H9 (cell line): ENCODE measurements at regions not wholly inside any gene's neighbourhood (a gene's known extent, or its start where the extent isn't known, plus 50 kb on each side); places are given as distances from the start of the nearest gene placed in this dataset.

ENCODE experiments used
- DNase-seq: peaks from one replicate; pipeline ENCODE4 v3.0.0-alpha.2; 2017
- H2AFZ ChIP-seq: one replicate; pipeline ENCODE4 v1.6.1; 2013; ENCODE audit warnings: mild to moderate bottlenecking, low read length, control low read depth, moderate library complexity
- H2AK5ac ChIP-seq: 2 replicates; pipeline ENCODE4 v1.6.1; 2013; ENCODE audit warnings: low read length, control low read depth, mixed read lengths; ENCODE audit not compliant: insufficient read length
- H2BK120ac ChIP-seq: one replicate; pipeline ENCODE4 v1.6.1; 2013; ENCODE audit warnings: low read depth, mild to moderate bottlenecking, low read length, control low read depth, inconsistent platforms; ENCODE audit not compliant: poor library complexity, severe bottlenecking
- H2BK12ac ChIP-seq: 2 replicates; pipeline ENCODE4 v1.6.1; 2013; ENCODE audit warnings: low read length, control low read depth, mixed read lengths, low read depth; ENCODE audit not compliant: insufficient read length
- H2BK15ac ChIP-seq: 2 replicates; pipeline ENCODE4 v1.6.1; 2013; ENCODE audit warnings: low read depth, low read length, control low read depth
- H2BK20ac ChIP-seq: one replicate; pipeline ENCODE4 v1.6.1; 2013; ENCODE audit warnings: low read depth, mild to moderate bottlenecking, low read length, control low read depth, inconsistent platforms; ENCODE audit not compliant: poor library complexity, severe bottlenecking
- H2BK5ac ChIP-seq: 2 replicates; pipeline ENCODE4 v1.6.1; 2013; ENCODE audit warnings: low read length, control low read depth, mixed read lengths; ENCODE audit not compliant: insufficient read length
- H3K14ac ChIP-seq: 2 replicates; pipeline ENCODE4 v1.6.1; 2013; ENCODE audit warnings: low read length, control low read depth; ENCODE audit not compliant: insufficient read depth
- H3K18ac ChIP-seq: 2 replicates; pipeline ENCODE4 v1.6.1; 2013; ENCODE audit warnings: low read depth, mild to moderate bottlenecking, mixed read lengths, low read length, control low read depth; ENCODE audit not compliant: insufficient read length
- H3K23ac ChIP-seq: 2 replicates; pipeline ENCODE4 v1.6.1; 2013; ENCODE audit warnings: low read length, control low read depth, mixed read lengths, low read depth; ENCODE audit not compliant: insufficient read length
- H3K23me2 ChIP-seq: 2 replicates; pipeline ENCODE4 v1.6.1; 2013; ENCODE audit warnings: low read depth, mild to moderate bottlenecking, mixed read lengths, low read length, control low read depth; ENCODE audit not compliant: insufficient read length, poor library complexity, severe bottlenecking
- H3K27ac ChIP-seq: 2 replicates; pipeline ENCODE4 v1.5.1; 2013; ENCODE audit warnings: low read length, control low read depth, mixed read lengths, low read depth; ENCODE audit not compliant: insufficient read length
- H3K27me3 ChIP-seq: 2 replicates; pipeline ENCODE4 v1.6.1; 2013; ENCODE audit warnings: low read length, control low read depth, inconsistent platforms; ENCODE audit not compliant: insufficient read depth
- H3K4ac ChIP-seq: 2 replicates; pipeline ENCODE4 v1.6.1; 2013; ENCODE audit warnings: low read depth, mild to moderate bottlenecking, control low read depth, inconsistent platforms, low read length, moderate library complexity
- H3K4me1 ChIP-seq: 2 replicates; pipeline ENCODE4 v1.6.1; 2013; ENCODE audit warnings: low read length, control low read depth, inconsistent platforms; ENCODE audit not compliant: insufficient read depth
- H3K4me2 ChIP-seq: 2 replicates; pipeline ENCODE4 v1.6.1; 2013; ENCODE audit warnings: low read length, control low read depth, mixed read lengths; ENCODE audit not compliant: insufficient read length, insufficient read depth
- H3K56ac ChIP-seq: 2 replicates; pipeline ENCODE4 v1.6.1; 2013; ENCODE audit warnings: low read depth, mild to moderate bottlenecking, mixed read lengths, low read length, control low read depth; ENCODE audit not compliant: insufficient read length
- H3K79me1 ChIP-seq: 2 replicates; pipeline ENCODE4 v1.6.1; 2013; ENCODE audit warnings: low read depth, mild to moderate bottlenecking, moderate library complexity, low read length, control low read depth, inconsistent platforms; ENCODE audit not compliant: insufficient read depth, poor library complexity, severe bottlenecking
- H3K79me2 ChIP-seq: 2 replicates; pipeline ENCODE4 v1.6.1; 2013; ENCODE audit warnings: low read length, control low read depth, inconsistent platforms; ENCODE audit not compliant: insufficient read depth
- H3K9ac ChIP-seq: 2 replicates; pipeline ENCODE4 v1.6.1; 2013; ENCODE audit warnings: low read length, control low read depth, mixed read lengths; ENCODE audit not compliant: insufficient read length; ENCODE audit errors: extremely low read depth
- H3K9me3 ChIP-seq: one replicate; pipeline ENCODE4 v1.6.1; 2013; ENCODE audit warnings: low read depth, low read length, inconsistent platforms; ENCODE audit not compliant: control insufficient read depth
- H3T11ph ChIP-seq: one replicate; pipeline ENCODE4 v1.6.1; 2013; ENCODE audit warnings: mild to moderate bottlenecking, low read length, control low read depth, inconsistent platforms
- H4K20me1 ChIP-seq: one replicate; pipeline ENCODE4 v1.6.1; 2013; ENCODE audit not compliant: control insufficient read depth, insufficient read length, insufficient read depth
- H4K5ac ChIP-seq: 2 replicates; pipeline ENCODE4 v1.6.1; 2013; ENCODE audit warnings: low read depth, mild to moderate bottlenecking, mixed read lengths, low read length, control low read depth; ENCODE audit not compliant: insufficient read length
- H4K8ac ChIP-seq: replicated peaks from 2 replicates; pipeline ENCODE4 v1.6.1; 2013; ENCODE audit warnings: low read length, control low read depth, mixed read lengths, low read depth; ENCODE audit not compliant: insufficient read length
- H4K91ac ChIP-seq: 2 replicates; pipeline ENCODE4 v1.6.1; 2013; ENCODE audit warnings: low read depth, mild to moderate bottlenecking, moderate library complexity, mixed read lengths, low read length, control low read depth; ENCODE audit not compliant: insufficient read length
- H3K27ac Mint-ChIP-seq, 3 experiments: 2 replicates in 2 of 3; 3 replicates in 1 of 3; pipeline ENCODE4 v1.8.0; 2020 to 2021; ENCODE audit warnings: mixed read lengths in 3 of 3, mild to moderate bottlenecking in 1 of 3, moderate library complexity in 1 of 3
- H3K27me3 Mint-ChIP-seq: 2 replicates; pipeline ENCODE4 v1.8.0; 2021; ENCODE audit warnings: low read depth, mild to moderate bottlenecking, moderate library complexity, mixed read lengths
- H3K36me3 Mint-ChIP-seq, 3 experiments: 2 replicates in 2 of 3; 3 replicates in 1 of 3; pipeline ENCODE4 v1.8.0; 2020 to 2021; ENCODE audit warnings: low read depth in 3 of 3, mixed read lengths in 3 of 3; ENCODE audit not compliant: insufficient read depth in 1 of 3
- H3K4me1 Mint-ChIP-seq, 2 experiments: 2 replicates each; pipeline ENCODE4 v1.8.0; 2020; ENCODE audit warnings: mixed read lengths in 2 of 2
- H3K4me3 Mint-ChIP-seq, 2 experiments: 2 replicates in 1 of 2; 3 replicates in 1 of 2; pipeline ENCODE4 v1.8.0; 2020 to 2021; ENCODE audit warnings: mild to moderate bottlenecking in 2 of 2, mixed read lengths in 2 of 2, moderate library complexity in 1 of 2
- H3K9me3 Mint-ChIP-seq, 2 experiments: 2 replicates in 1 of 2; 3 replicates in 1 of 2; pipeline ENCODE4 v1.8.0; 2020; ENCODE audit warnings: mild to moderate bottlenecking in 2 of 2, mixed read lengths in 2 of 2, moderate library complexity in 1 of 2
- WGBS: extraction: QIAGEN DNeasy Blood & Tissue Kit; methylation state at CpG from one replicate; pipeline ENCODE4 v1.1.7; 2013; ENCODE audit warnings: missing lambda C conversion rate, low lambda C conversion rate, mixed read lengths; ENCODE audit not compliant: insufficient read length; ENCODE audit errors: extremely low coverage; 5-methylcytosine and 5-hydroxymethylcytosine counted together
- TF ChIP-seq, protein P1 (sequence below): fragments of 200-600 bp; sonication (generic); conservative IDR thresholded peaks from 3 replicates; pipeline ENCODE4 v1.8.0; 2021; ENCODE audit warnings: antibody characterized with exemption, mild to moderate bottlenecking

DNA sequence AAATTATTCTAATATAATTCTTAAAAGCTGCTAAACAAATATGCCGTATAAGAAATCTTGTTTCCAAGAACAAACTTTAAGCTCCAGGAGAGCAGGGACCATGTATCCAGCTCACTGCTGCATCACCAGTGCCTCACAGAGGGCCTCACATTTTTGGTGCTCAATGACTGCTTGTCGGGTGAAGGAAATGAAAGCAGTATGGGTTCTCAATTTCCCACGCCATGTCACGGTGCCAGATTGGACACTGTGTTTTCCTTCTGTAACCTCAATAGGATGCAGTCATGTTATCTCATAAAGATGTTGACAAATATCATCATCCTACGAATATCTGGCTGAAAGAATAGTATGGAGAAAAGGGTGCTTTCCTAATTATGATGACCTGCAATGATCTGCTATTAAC lies 64.7 kb downstream of the POU5F2 start:
- H3K4me2 ChIP-seq, result no peak overlapping the region
- Mint-ChIP-seq H3K36me3 (no peaks in the 10 kb centered on the region), H3K4me1 (peaks cover 16 to 22% of the 10 kb centered on the region in 2 experiments), H3K27ac (no peak overlapping the region), H3K9me3 (no peaks in the 10 kb centered on the region), H3K27me3 (no peaks in the 10 kb centered on the region), H3K4me3 (no peak overlapping the region)
- H3K79me1 ChIP-seq, result no peaks in the 10 kb centered on the region
- H3K79me2 ChIP-seq, result no peaks in the 10 kb centered on the region
- no peak overlapping the region for H2AFZ ChIP-seq
- no peak overlapping the region for H3K4ac ChIP-seq
- TF ChIP-seq, protein P1, sequence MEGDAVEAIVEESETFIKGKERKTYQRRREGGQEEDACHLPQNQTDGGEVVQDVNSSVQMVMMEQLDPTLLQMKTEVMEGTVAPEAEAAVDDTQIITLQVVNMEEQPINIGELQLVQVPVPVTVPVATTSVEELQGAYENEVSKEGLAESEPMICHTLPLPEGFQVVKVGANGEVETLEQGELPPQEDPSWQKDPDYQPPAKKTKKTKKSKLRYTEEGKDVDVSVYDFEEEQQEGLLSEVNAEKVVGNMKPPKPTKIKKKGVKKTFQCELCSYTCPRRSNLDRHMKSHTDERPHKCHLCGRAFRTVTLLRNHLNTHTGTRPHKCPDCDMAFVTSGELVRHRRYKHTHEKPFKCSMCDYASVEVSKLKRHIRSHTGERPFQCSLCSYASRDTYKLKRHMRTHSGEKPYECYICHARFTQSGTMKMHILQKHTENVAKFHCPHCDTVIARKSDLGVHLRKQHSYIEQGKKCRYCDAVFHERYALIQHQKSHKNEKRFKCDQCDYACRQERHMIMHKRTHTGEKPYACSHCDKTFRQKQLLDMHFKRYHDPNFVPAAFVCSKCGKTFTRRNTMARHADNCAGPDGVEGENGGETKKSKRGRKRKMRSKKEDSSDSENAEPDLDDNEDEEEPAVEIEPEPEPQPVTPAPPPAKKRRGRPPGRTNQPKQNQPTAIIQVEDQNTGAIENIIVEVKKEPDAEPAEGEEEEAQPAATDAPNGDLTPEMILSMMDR, result no peak
- H3K14ac ChIP-seq, result no peak overlapping the region
- H3K27ac ChIP-seq, result no peak overlapping the region
- H3K56ac ChIP-seq, result no peak overlapping the region
- H2BK12ac ChIP-seq, result no peak overlapping the region
- no peak overlapping the region for H2BK15ac ChIP-seq
- H4K5ac ChIP-seq, result no peak overlapping the region
- no peak overlapping the region for H3K23ac ChIP-seq
- no peak overlapping the region for H3K18ac ChIP-seq
- H2BK20ac ChIP-seq, result no peak overlapping the region
- H4K8ac ChIP-seq, result no peak overlapping the region
- no peak overlapping the region for H2BK120ac ChIP-seq
- no peak overlapping the region for H3T11ph ChIP-seq
- H3K27me3 ChIP-seq, result no peaks in the 10 kb centered on the region
- no peaks in the 10 kb centered on the region for H3K9me3 ChIP-seq
- no peak overlapping the region for H2BK5ac ChIP-seq
- no peak overlapping the region for H3K9ac ChIP-seq
- no peaks in the 10 kb centered on the region for H3K4me1 ChIP-seq
- WGBS, result no CpG with 5 or more reads among the region's 5 CpGs
- DNase-seq, result no peak
- H3K23me2 ChIP-seq, result no peaks in the 10 kb centered on the region
- H2AK5ac ChIP-seq, result no peak overlapping the region
- no peaks in the 10 kb centered on the region for H4K20me1 ChIP-seq
- no peak overlapping the region for H4K91ac ChIP-seq
